ENCODE measurements at regions not wholly inside any gene's neighbourhood (a gene's known extent, or its start where the extent isn't known, plus 50 kb on each side); places are given as distances from the start of the nearest gene placed in this dataset.

DNA sequence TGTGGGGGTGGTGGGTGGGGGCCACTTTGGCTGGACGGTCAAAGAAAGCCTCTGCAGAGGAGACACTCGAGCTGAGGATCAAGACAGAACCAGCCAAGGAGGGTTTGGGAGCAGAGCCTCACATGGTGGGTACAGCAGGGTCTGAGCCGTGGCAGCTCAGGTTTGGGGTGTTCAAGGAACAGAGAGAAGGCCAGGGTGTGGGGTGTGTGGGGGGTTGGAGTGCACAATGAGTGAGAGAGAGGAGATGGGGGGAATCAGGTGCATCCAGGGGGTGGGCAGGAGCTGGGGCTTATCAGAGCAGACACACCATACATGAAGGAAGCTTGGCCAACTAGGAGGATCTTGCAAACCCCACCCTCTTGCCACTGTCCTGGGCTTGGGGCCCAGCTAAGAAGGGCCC is 140.0 kb downstream of the NSG2 start:
- DNase-seq (no peak), ATAC-seq (no peak)
- intact Hi-C loops (cut with DNase I): no loop called here
- WGBS, 3 donors: 67 to 82% (median 74%) methylated on average over 2 to 3 of the region's 3 CpGs
- H3K4me3 ChIP-seq: no peak overlapping the region
- peaks cover 0 to 6% (median 0%) of the 10 kb centered on the region in 3 donors for H3K27me3 ChIP-seq (ENCODE audit: insufficient read depth in 3 of 3, low read length in 2 of 3)
- TF ChIP-seq, protein P1, sequence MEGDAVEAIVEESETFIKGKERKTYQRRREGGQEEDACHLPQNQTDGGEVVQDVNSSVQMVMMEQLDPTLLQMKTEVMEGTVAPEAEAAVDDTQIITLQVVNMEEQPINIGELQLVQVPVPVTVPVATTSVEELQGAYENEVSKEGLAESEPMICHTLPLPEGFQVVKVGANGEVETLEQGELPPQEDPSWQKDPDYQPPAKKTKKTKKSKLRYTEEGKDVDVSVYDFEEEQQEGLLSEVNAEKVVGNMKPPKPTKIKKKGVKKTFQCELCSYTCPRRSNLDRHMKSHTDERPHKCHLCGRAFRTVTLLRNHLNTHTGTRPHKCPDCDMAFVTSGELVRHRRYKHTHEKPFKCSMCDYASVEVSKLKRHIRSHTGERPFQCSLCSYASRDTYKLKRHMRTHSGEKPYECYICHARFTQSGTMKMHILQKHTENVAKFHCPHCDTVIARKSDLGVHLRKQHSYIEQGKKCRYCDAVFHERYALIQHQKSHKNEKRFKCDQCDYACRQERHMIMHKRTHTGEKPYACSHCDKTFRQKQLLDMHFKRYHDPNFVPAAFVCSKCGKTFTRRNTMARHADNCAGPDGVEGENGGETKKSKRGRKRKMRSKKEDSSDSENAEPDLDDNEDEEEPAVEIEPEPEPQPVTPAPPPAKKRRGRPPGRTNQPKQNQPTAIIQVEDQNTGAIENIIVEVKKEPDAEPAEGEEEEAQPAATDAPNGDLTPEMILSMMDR (IDR thresholded peaks at IDR 0.05): no peak
- no peaks in the 10 kb centered on the region for H3K9me3 ChIP-seq
- H3K36me3 ChIP-seq (ENCODE audit: insufficient read depth in 1 of 2, low read depth in 1 of 2): no peaks in the 10 kb centered on the region
- no peak overlapping the region for H3K27ac ChIP-seq
- no peaks in the 10 kb centered on the region for H3K4me1 ChIP-seq

DNA sequence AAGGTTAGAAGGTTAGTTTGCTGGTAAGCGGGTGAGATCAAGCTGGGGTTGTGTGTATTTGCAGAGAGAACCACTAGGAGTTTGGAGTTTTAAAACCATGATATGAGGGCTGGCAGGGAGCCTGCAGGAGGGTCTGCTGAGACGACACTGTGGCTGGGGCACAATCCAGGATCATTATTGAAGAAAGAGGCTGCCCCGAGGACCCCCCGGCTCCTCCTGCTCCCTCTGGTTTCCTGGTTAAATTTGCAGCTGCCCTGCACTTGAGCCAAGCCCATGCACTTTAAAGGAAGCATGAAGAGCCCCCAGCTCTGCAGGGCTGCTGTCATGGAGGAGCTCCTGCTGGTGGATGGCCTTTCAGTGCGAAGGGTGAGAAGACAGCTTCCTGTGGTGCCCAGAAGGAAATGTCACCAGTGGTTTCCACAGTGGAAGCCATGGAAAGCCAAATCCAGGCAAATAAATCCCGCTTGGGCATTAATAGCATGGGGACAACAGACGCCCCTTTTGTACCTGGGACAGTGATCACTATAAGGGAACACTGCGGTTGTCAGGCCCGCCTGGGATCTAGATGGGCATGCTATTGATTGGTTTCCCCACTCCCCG is 140.7 kb downstream of the NSG2 start:
- Histone ChIP-seq H3K27me3 (ENCODE audit: insufficient read depth in 3 of 3, low read length in 2 of 3) (peaks cover 0 to 6% (median 0%) of the 10 kb centered on the region in 3 donors), H3K4me3 (no peak overlapping the region), H3K27ac (no peak overlapping the region), H3K36me3 (ENCODE audit: insufficient read depth in 1 of 2, low read depth in 1 of 2) (no peaks in the 10 kb centered on the region), H3K4me1 (no peaks in the 10 kb centered on the region), H3K9me3 (no peaks in the 10 kb centered on the region)
- DNase-seq (no peak), ATAC-seq (no peak)
- whole genome bisulfite sequencing, 3 donors: 73 to 77% (median 76%) methylated on average over 10 of the region's 10 CpGs
- intact Hi-C loops (cut with DNase I): no loop called here
- TF ChIP-seq, protein P1 (IDR thresholded peaks at IDR 0.05): no peak

DNA sequence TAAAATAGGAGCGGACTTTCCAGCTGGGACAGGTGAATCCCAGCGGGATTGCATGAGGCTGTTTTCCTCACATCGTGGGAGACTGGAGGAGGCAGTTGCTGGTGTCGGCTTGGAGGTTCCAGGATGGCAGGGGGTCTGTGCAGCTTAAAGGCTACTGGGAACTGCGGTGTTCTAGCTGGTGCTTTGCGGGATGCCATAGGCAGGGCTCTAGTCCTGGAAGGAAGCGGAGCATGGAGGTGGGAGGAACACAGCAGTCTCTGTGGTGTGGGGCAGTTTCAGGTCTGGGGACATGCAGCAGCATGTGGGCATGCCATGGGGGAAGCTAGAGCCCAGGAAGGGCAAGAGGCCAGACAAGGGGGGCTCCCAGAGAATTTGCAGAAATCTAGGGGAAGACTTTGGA is 141.5 kb downstream of the NSG2 start:
- no peaks in the 10 kb centered on the region for H3K36me3 ChIP-seq (ENCODE audit: insufficient read depth in 1 of 2, low read depth in 1 of 2)
- DNase-seq: no peak
- H3K9me3 ChIP-seq: no peaks in the 10 kb centered on the region
- intact Hi-C loops (cut with DNase I): no loop called here
- peaks cover 0 to 6% (median 0%) of the 10 kb centered on the region in 3 donors for H3K27me3 ChIP-seq (ENCODE audit: insufficient read depth in 3 of 3, low read length in 2 of 3)
- TF ChIP-seq, protein P1 (IDR thresholded peaks at IDR 0.05): no peak
- no peak overlapping the region for H3K27ac ChIP-seq
- no peak for ATAC-seq
- WGBS, 3 donors: 80 to 84% (median 81%) methylated on average over 7 of the region's 7 CpGs
- no peaks in the 10 kb centered on the region for H3K4me1 ChIP-seq
- H3K4me3 ChIP-seq: no peak overlapping the region

DNA sequence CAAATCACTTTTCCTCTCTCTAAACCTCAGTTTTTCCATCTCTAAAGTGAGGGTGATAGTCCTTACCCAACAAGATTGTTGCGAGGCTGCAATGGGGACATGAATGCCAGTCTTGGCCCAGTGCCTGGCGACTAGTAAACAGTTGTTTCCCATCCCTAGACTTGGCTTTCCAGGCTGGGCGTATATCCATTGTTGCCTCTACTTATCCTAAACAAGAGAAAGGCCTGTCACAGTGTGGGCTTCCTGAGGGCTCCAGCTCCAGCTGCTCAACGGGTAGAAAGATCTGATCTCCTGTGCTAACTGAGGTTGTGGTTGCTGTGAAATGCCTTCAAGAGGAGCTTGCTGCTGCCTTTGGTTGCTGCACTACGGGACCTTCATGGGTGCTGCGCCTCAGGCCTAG is 142.0 kb downstream of the NSG2 start:
- intact Hi-C loops (cut with DNase I): no loop called here
- no peaks in the 10 kb centered on the region for H3K4me1 ChIP-seq
- DNase-seq: no peak
- no peaks in the 10 kb centered on the region for H3K36me3 ChIP-seq (ENCODE audit: insufficient read depth in 1 of 2, low read depth in 1 of 2)
- ATAC-seq: no peak
- H3K27ac ChIP-seq: no peak overlapping the region
- WGBS, 3 donors: 72 to 79% (median 78%) methylated on average over 6 of the region's 6 CpGs
- peaks cover 0 to 6% (median 0%) of the 10 kb centered on the region in 3 donors for H3K27me3 ChIP-seq (ENCODE audit: insufficient read depth in 3 of 3, low read length in 2 of 3)
- TF ChIP-seq, protein P1 (IDR thresholded peaks at IDR 0.05): no peak
- no peak overlapping the region for H3K4me3 ChIP-seq
- no peaks in the 10 kb centered on the region for H3K9me3 ChIP-seq

DNA sequence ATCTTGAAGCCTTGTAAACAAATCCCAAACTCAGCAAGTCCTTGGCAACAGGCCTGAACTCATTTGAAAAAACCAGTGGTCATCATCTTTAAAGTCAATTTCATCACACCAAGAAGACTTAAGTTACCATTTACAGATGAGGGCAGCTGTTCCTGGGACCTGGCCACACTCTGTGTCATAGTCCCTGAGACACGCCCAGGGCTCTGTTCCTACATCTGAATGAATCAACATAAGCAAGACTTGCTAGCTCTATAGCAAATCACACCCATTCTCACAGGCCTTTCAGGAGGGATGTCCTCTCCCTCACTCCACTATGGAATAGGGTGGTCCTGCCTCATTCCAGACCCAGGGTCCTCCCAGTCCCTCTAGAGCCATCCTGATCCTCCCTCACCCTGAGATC is 142.8 kb downstream of the NSG2 start:
- ATAC-seq (peak in 2 of 4 donors; percentile 43 to 54), DNase-seq (peak; percentile 53 to 75)
- Histone ChIP-seq H3K4me1 (no peaks in the 10 kb centered on the region), H3K27me3 (ENCODE audit: insufficient read depth in 3 of 3, low read length in 2 of 3) (peaks cover 0 to 6% (median 0%) of the 10 kb centered on the region in 3 donors), H3K27ac (no peak overlapping the region), H3K36me3 (ENCODE audit: insufficient read depth in 1 of 2, low read depth in 1 of 2) (no peaks in the 10 kb centered on the region), H3K4me3 (no peak overlapping the region), H3K9me3 (no peaks in the 10 kb centered on the region)
- TF ChIP-seq, protein P1 (IDR thresholded peaks at IDR 0.05): no peak
- intact Hi-C loops (cut with DNase I): no loop called here
- 70 to 86% (median 70%) methylated on average over 1 of the region's 1 CpG for WGBS, 3 donors

Measured in psoas muscle (tissue), 7 donors.